Heart left ventricle (tissue), 16 donors: ENCODE measurements at regions not wholly inside any gene's neighbourhood (a gene's known extent, or its start where the extent isn't known, plus 50 kb on each side); places are given as distances from the start of the nearest gene placed in this dataset.

ENCODE experiments used
- ATAC-seq, 4 donors: fragments of 200-7000 bp; cut with Tn5 transposase; one replicate each; pipeline ENCODE4 v1.9.1; 2020 to 2022; ENCODE audit warnings: moderate library complexity in 4 of 4, mild to moderate bottlenecking in 3 of 4, moderate number of reproducible peaks in 1 of 4
- DNase-seq, 5 donors: peaks; one replicate each; pipeline ENCODE4 v3.0.0-alpha.2; 2020
- H3K27ac ChIP-seq, 12 donors: fragments of 200-600 bp; sonication (generic) in 4 of 12; one replicate each; pipeline versions ENCODE4 v1.5.0 to v1.8.0; 2016 to 2022; ENCODE audit warnings: mild to moderate bottlenecking in 2 of 12
- H3K27me3 ChIP-seq, 9 donors: fragments of 200-600 bp; sonication (generic) in 2 of 9; one replicate each; pipeline versions ENCODE4 v1.5.1 to v1.8.0; 2016 to 2022; ENCODE audit warnings: mild to moderate bottlenecking in 3 of 9
- H3K36me3 ChIP-seq, 9 donors: fragments of 200-600 bp; sonication (generic) in 2 of 9; one replicate each; pipeline versions ENCODE4 v1.5.0 to v1.8.0; 2018 to 2022; ENCODE audit warnings: mild to moderate bottlenecking in 2 of 9
- H3K4me1 ChIP-seq, 12 donors: fragments of 200-600 bp; sonication (generic) in 4 of 12; one replicate each; pipeline versions ENCODE4 v1.5.0 to v1.8.0; 2016 to 2022; ENCODE audit warnings: mild to moderate bottlenecking in 3 of 12
- H3K4me3 ChIP-seq, 12 donors: fragments of 200-600 bp; sonication (generic) in 4 of 12; one replicate each; pipeline versions ENCODE4 v1.5.0 to v1.8.0; 2017 to 2022; ENCODE audit warnings: mild to moderate bottlenecking in 9 of 12, moderate library complexity in 4 of 12
- H3K9me3 ChIP-seq, 12 donors: fragments of 200-600 bp; sonication (generic) in 4 of 12; one replicate each; pipeline versions ENCODE4 v1.5.0 to v1.8.0; 2016 to 2022; ENCODE audit warnings: mild to moderate bottlenecking in 1 of 12
- CTCF ChIP-seq, 12 donors: fragments of 200-600 bp; sonication (generic) in 4 of 12; IDR thresholded peaks; one replicate each; pipeline versions ENCODE4 v1.5.0 to v1.8.0; 2018 to 2022; ENCODE audit warnings: antibody characterized with exemption in 12 of 12, mild to moderate bottlenecking in 5 of 12
- POLR2A ChIP-seq, 2 donors: fragments of 450-650 bp; IDR thresholded peaks; one replicate each; pipeline ENCODE4 v1.6.1; 2017; ENCODE audit warnings: antibody characterized with exemption in 2 of 2, mild to moderate bottlenecking in 2 of 2, moderate library complexity in 2 of 2
- WGBS, 4 donors: extraction: QIAGEN DNeasy Blood & Tissue Kit in 2 of 4; methylation state at CpG; one replicate each; pipeline versions ENCODE4 v1.1.5 to v1.1.7; 2013 to 2018; 5-methylcytosine and 5-hydroxymethylcytosine counted together
- intact Hi-C, 10 donors: fragments of 100-400 bp; cut with DNase I; formaldehyde crosslinking; loops; one replicate each; pipeline versions ENCODE4 v1.11.1 to v1.14.2; 2022
- donor health status: ischemic (EF 13 %, LVEDD 7.1; RV severe dilation, severe dysfunction).
- donor health status: healthy with polysubstance abuse.
- donor health status: DM: no; HTN: yes; CAD: no.
- donor health status: DM: no; HTN: no; CAD: no.
- donor health status: ischemic (EF 25% LVEDD 6.9; RV normal size, moderate dysfunction).
- donor health status: ischemic (EF 25% LVEDD 5.7; RV mildly dilated, moderate dysfunction).
- donor health status: healthy.
- donor health status: DM: yes; HTN: yes; CAD: no.
- donor health status: ischemic (EF 35%, LVEDD 5.7; RV mildly dilated, moderate dysfunction).
- donor health status: nonischemic (EF 11% LVEDD 7.7; RV severe dilation, severe dysfunction).
- donor health status: DM: yes; HTN: yes; CAD: no.
- donor health status: PGD.
- donor health status: ischemic (EF 29% LVEDD 5.4; RV normal size, mild dysfunction).
- donor health status: nonischemic (EF 23%, LVEDD 6.1; RV moderate dilation, normal function).

- Histone ChIP-seq H3K9me3 (no peaks in the 10 kb centered on the region), H3K36me3 (no peaks in the 10 kb centered on the region), H3K27ac (no peak overlapping the region), H3K4me3 (no peak overlapping the region), H3K27me3 (peaks cover 0 to 5% (median 0%) of the 10 kb centered on the region in 9 donors), H3K4me1 (no peaks in the 10 kb centered on the region)
- DNase-seq (no peak), ATAC-seq (no peak)
- no peak for TF ChIP-seq POLR2A (IDR thresholded peaks at IDR 0.05)
- peak in 5 of 12 donors; percentile 8 to 28 (median 12) for TF ChIP-seq CTCF (IDR thresholded peaks at IDR 0.05)
- 60 to 90% (median 84%) methylated on average over 2 to 3 of the region's 3 CpGs for WGBS, 4 donors
- intact Hi-C loops: no loop called here
These were observed 859.3 kb downstream of the RPA4 start for GRCh38 chrX:97743014-97743413.

DNA sequence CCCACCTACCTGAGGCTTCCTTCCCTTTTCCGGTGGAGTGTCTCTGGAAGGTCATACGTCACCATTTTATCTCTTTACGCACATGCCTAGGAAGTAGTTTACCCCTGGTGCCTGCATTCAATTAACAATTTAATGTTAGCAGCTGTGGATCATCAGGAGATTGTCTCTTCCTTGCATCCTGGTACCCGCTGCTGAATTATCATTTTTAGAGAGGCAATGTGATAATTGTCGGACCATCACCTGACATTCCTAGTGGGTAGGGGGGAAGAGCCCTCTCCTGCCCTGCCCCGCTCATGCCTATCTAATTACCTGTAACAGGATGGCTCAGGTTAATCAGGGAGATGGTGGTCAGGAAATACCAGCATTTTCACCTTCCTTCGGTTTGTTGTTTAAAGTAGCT is 863.6 kb downstream of the RPA4 start:
- no peaks in the 10 kb centered on the region for H3K9me3 ChIP-seq
- 49 to 79% (median 63%) methylated on average over 7 of the region's 7 CpGs for WGBS, 4 donors
- H3K4me1 ChIP-seq: no peaks in the 10 kb centered on the region
- peaks cover 0 to 13% (median 0%) of the 10 kb centered on the region in 9 donors for H3K27me3 ChIP-seq
- H3K4me3 ChIP-seq: no peak overlapping the region
- H3K36me3 ChIP-seq: no peaks in the 10 kb centered on the region
- TF ChIP-seq CTCF (IDR thresholded peaks at IDR 0.05): no peak
- no peak for TF ChIP-seq POLR2A (IDR thresholded peaks at IDR 0.05)
- DNase-seq (no peak), ATAC-seq (no peak)
- intact Hi-C loops: no loop called here
- H3K27ac ChIP-seq: no peak overlapping the region

GRCh38 chrX:97751016-97751415 is 867.3 kb downstream of the RPA4 start:
- H3K4me3 ChIP-seq: no peak overlapping the region
- ATAC-seq (no peak), DNase-seq (no peak)
- peaks cover 0 to 22% (median 0%) of the 10 kb centered on the region in 9 donors for H3K27me3 ChIP-seq
- H3K27ac ChIP-seq: no peak overlapping the region
- H3K4me1 ChIP-seq: no peaks in the 10 kb centered on the region
- TF ChIP-seq POLR2A (IDR thresholded peaks at IDR 0.05): no peak
- no peak for TF ChIP-seq CTCF (IDR thresholded peaks at IDR 0.05)
- WGBS, 4 donors: 48 to 70% (median 58%) methylated on average over 4 of the region's 4 CpGs
- intact Hi-C loops: no loop called here
- no peaks in the 10 kb centered on the region for H3K9me3 ChIP-seq
- H3K36me3 ChIP-seq: no peaks in the 10 kb centered on the region

DNA sequence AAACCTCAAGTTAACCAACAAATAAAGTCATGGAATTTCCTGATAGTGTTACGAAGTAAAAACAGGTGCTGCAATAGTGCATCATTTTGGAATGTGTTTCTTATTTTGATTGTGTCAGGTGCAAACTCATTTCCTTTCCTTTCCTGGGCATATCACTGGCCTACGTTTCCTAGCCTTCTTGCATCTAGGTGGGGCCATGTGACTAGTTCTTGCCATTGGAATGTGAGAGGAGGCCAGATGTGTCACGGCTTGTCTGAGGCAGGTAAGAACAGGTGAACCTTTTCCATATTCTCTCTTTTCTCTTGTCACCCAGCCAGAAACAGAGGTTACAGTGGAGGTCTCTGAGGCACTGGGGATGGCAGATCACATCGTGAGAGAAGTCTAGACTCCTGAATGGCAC is 868.0 kb downstream of the RPA4 start:
- peaks cover 0 to 17% (median 0%) of the 10 kb centered on the region in 9 donors for H3K27me3 ChIP-seq
- H3K9me3 ChIP-seq: no peaks in the 10 kb centered on the region
- H3K4me3 ChIP-seq: no peak overlapping the region
- WGBS, 4 donors: 62 to 76% (median 75%) methylated on average over 4 of the region's 4 CpGs
- TF ChIP-seq POLR2A (IDR thresholded peaks at IDR 0.05) (no peak), CTCF (IDR thresholded peaks at IDR 0.05) (no peak)
- DNase-seq (no peak), ATAC-seq (no peak)
- H3K4me1 ChIP-seq: no peaks in the 10 kb centered on the region
- intact Hi-C loops: no loop called here
- H3K27ac ChIP-seq: no peak overlapping the region
- H3K36me3 ChIP-seq: no peaks in the 10 kb centered on the region
